ENCODE measurements at regions not wholly inside any gene's neighbourhood (a gene's known extent, or its start where the extent isn't known, plus 50 kb on each side); places are given as distances from the start of the nearest gene placed in this dataset.

- Histone ChIP-seq H3K27ac (ENCODE audit: low read length) (no peak overlapping the region), H4K20me1 (ENCODE audit: insufficient read depth) (no peaks in the 10 kb centered on the region), H3K4me3 (ENCODE audit: low read length) (peak overlapping the region; percentile 25), H3K4me2 (ENCODE audit: low read length) (peak overlapping the region; percentile 65), H3K9me3 (ENCODE audit: low read length) (no peaks in the 10 kb centered on the region), H3K9ac (ENCODE audit: low read length) (peak overlapping the region; percentile 24), H2AFZ (ENCODE audit: low read depth, low read length) (no peak overlapping the region), H3K36me3 (ENCODE audit: insufficient read depth, low read length) (no peaks in the 10 kb centered on the region), H3K27me3 (ENCODE audit: insufficient read depth, low read depth, low read length) (no peaks in the 10 kb centered on the region), H3F3A (ENCODE audit: insufficient read depth, low read length, poor library complexity, severe bottlenecking) (no peaks in the 10 kb centered on the region), H3K9me2 (ENCODE audit: insufficient read depth, low read length) (no peaks in the 10 kb centered on the region), H3K79me2 (replicated peaks; ENCODE audit: insufficient read depth, low read length) (no peaks in the 10 kb centered on the region)
- TF ChIP-seq EZH2 (IDR thresholded peaks at IDR 0.05; ENCODE audit: borderline replicate concordance, insufficient read depth, low read length, poor library complexity, severe bottlenecking) (no peak), RAD21 (conservative IDR thresholded peaks at IDR 0.05) (no peak), TAF1 (IDR thresholded peaks at IDR 0.05; ENCODE audit: low read depth) (no peak), SMC3 (conservative IDR thresholded peaks at IDR 0.05; ENCODE audit: poor library complexity) (no peak), EP300 (conservative IDR thresholded peaks at IDR 0.05; ENCODE audit: poor library complexity, severe bottlenecking) (no peak), REST (IDR thresholded peaks at IDR 0.05; ENCODE audit: borderline replicate concordance) (no peak), POLR2AphosphoS5 (IDR thresholded peaks at IDR 0.05) (no peak), MXI1 (conservative IDR thresholded peaks at IDR 0.05; ENCODE audit: poor library complexity, severe bottlenecking) (no peak), CTCF (IDR thresholded peaks at IDR 0.05; ENCODE audit: poor library complexity, severe bottlenecking) (no peak)
Measured at GRCh38 chr11:119983240-119983732, 154.6 kb downstream of the TRIM29 start.

- Histone ChIP-seq H3K4me3 (ENCODE audit: low read length) (peak overlapping the region; percentile 25), H3K27ac (ENCODE audit: low read length) (no peak overlapping the region), H2AFZ (ENCODE audit: low read depth, low read length) (no peak overlapping the region), H3K9me2 (ENCODE audit: insufficient read depth, low read length) (no peaks in the 10 kb centered on the region), H3K4me2 (ENCODE audit: low read length) (peak overlapping the region; percentile 65), H3K9ac (ENCODE audit: low read length) (peak overlapping the region; percentile 24), H3K27me3 (ENCODE audit: insufficient read depth, low read depth, low read length) (no peaks in the 10 kb centered on the region), H3K36me3 (ENCODE audit: insufficient read depth, low read length) (no peaks in the 10 kb centered on the region), H3F3A (ENCODE audit: insufficient read depth, low read length, poor library complexity, severe bottlenecking) (no peaks in the 10 kb centered on the region), H3K9me3 (ENCODE audit: low read length) (no peaks in the 10 kb centered on the region), H4K20me1 (ENCODE audit: insufficient read depth) (no peaks in the 10 kb centered on the region), H3K79me2 (replicated peaks; ENCODE audit: insufficient read depth, low read length) (no peaks in the 10 kb centered on the region)
- TF ChIP-seq CTCF (IDR thresholded peaks at IDR 0.05; ENCODE audit: poor library complexity, severe bottlenecking) (no peak), EP300 (conservative IDR thresholded peaks at IDR 0.05; ENCODE audit: poor library complexity, severe bottlenecking) (peak; percentile 33), EZH2 (IDR thresholded peaks at IDR 0.05; ENCODE audit: borderline replicate concordance, insufficient read depth, low read length, poor library complexity, severe bottlenecking) (no peak), RAD21 (conservative IDR thresholded peaks at IDR 0.05) (peak; percentile 21), SMC3 (conservative IDR thresholded peaks at IDR 0.05; ENCODE audit: poor library complexity) (no peak)
Measured at GRCh38 chr11:119982517-119983239, 155.2 kb downstream of the TRIM29 start.
